ENCODE measurements at regions not wholly inside any gene's neighbourhood (a gene's known extent, or its start where the extent isn't known, plus 50 kb on each side); places are given as distances from the start of the nearest gene placed in this dataset.

GRCh38 chr1:96020378-96020777 is 701.2 kb upstream of the PTBP2 start:
- no peak for ATAC-seq
- no peak overlapping the region for H3K27ac ChIP-seq
- TF ChIP-seq POLR2AphosphoS5 (IDR thresholded peaks at IDR 0.05): no peak
- TF ChIP-seq POLR2A (IDR thresholded peaks at IDR 0.05): no peak
- TF ChIP-seq EP300 (IDR thresholded peaks at IDR 0.05): no peak
- no peak for TF ChIP-seq CTCF (IDR thresholded peaks at IDR 0.05)
- no peaks in the 10 kb centered on the region for H3K4me1 ChIP-seq
- H3K36me3 ChIP-seq: no peaks in the 10 kb centered on the region
- no peaks in the 10 kb centered on the region for H3K9me3 ChIP-seq
- no peaks in the 10 kb centered on the region for H3K27me3 ChIP-seq
- no peak overlapping the region for H3K4me3 ChIP-seq

GRCh38 chr1:96025062-96025461 is 696.5 kb upstream of the PTBP2 start:
- Histone ChIP-seq H3K9me3 (no peaks in the 10 kb centered on the region), H3K27me3 (no peaks in the 10 kb centered on the region), H3K27ac (no peak overlapping the region), H3K4me3 (no peak overlapping the region), H3K4me1 (no peaks in the 10 kb centered on the region), H3K36me3 (no peaks in the 10 kb centered on the region)
- TF ChIP-seq CTCF (IDR thresholded peaks at IDR 0.05): no peak
- no peak for TF ChIP-seq EP300 (IDR thresholded peaks at IDR 0.05)
- 77 to 100% methylated on average over 1 of the region's 1 CpG for WGBS, 2 donors (ENCODE audit: low coverage in 1 of 2)
- ATAC-seq: no peak

GRCh38 chr1:96028071-96028470 is 693.5 kb upstream of the PTBP2 start:
- H3K36me3 ChIP-seq: no peaks in the 10 kb centered on the region
- H3K4me1 ChIP-seq: no peaks in the 10 kb centered on the region
- ATAC-seq: no peak

GRCh38 chr1:96030312-96030711 is 691.3 kb upstream of the PTBP2 start:
- no peaks in the 10 kb centered on the region for H3K36me3 ChIP-seq
- H3K9me3 ChIP-seq: no peaks in the 10 kb centered on the region
- ATAC-seq: no peak
- WGBS, 2 donors (ENCODE audit: low coverage in 1 of 2): 86% methylated on average over 1 of the region's 1 CpG; no CpG with 5 or more reads in 1 of the 2 donors
- TF ChIP-seq EP300 (IDR thresholded peaks at IDR 0.05): no peak
- no peak for TF ChIP-seq CTCF (IDR thresholded peaks at IDR 0.05)
- no peak for TF ChIP-seq POLR2AphosphoS5 (IDR thresholded peaks at IDR 0.05)
- TF ChIP-seq POLR2A (IDR thresholded peaks at IDR 0.05): no peak
- H3K4me3 ChIP-seq: no peak overlapping the region
- peaks cover 0 to 8% (median 0%) of the 10 kb centered on the region in 3 donors for H3K4me1 ChIP-seq
- H3K27ac ChIP-seq: no peak overlapping the region
- no peaks in the 10 kb centered on the region for H3K27me3 ChIP-seq

More at GRCh38 chr1:96028071-96028470, 693.5 kb upstream of the PTBP2 start:
- Histone ChIP-seq H3K9me3 (no peaks in the 10 kb centered on the region), H3K27me3 (no peaks in the 10 kb centered on the region), H3K4me3 (no peak overlapping the region), H3K27ac (no peak overlapping the region)
- WGBS, 2 donors (ENCODE audit: low coverage in 1 of 2): 83 to 100% methylated on average over 1 of the region's 7 CpGs
- TF ChIP-seq POLR2AphosphoS5 (IDR thresholded peaks at IDR 0.05) (no peak), POLR2A (IDR thresholded peaks at IDR 0.05) (no peak), EP300 (IDR thresholded peaks at IDR 0.05) (no peak), CTCF (IDR thresholded peaks at IDR 0.05) (no peak)

GRCh38 chr1:96034006-96034405 is 687.6 kb upstream of the PTBP2 start:
- no peak for ATAC-seq
- Histone ChIP-seq H3K27me3 (no peaks in the 10 kb centered on the region), H3K27ac (no peak overlapping the region), H3K9me3 (no peaks in the 10 kb centered on the region), H3K4me1 (peaks cover 0 to 8% (median 0%) of the 10 kb centered on the region in 3 donors), H3K4me3 (no peak overlapping the region), H3K36me3 (no peaks in the 10 kb centered on the region)
- TF ChIP-seq POLR2AphosphoS5 (IDR thresholded peaks at IDR 0.05): no peak
- TF ChIP-seq CTCF (IDR thresholded peaks at IDR 0.05): no peak
- no peak for TF ChIP-seq EP300 (IDR thresholded peaks at IDR 0.05)
- no peak for TF ChIP-seq POLR2A (IDR thresholded peaks at IDR 0.05)
- 0 to 21% methylated on average over 2 of the region's 2 CpGs for WGBS, 2 donors (ENCODE audit: low coverage in 1 of 2)
